Bronchial epithelial cell (primary cell): ENCODE measurements at regions not wholly inside any gene's neighbourhood (a gene's known extent, or its start where the extent isn't known, plus 50 kb on each side); places are given as distances from the start of the nearest gene placed in this dataset.

ENCODE experiments used
- DNase-seq: peaks from one replicate; pipeline ENCODE4 v3.0.0-alpha.2; 2010; ENCODE audit warnings: low read depth
- FAIRE-seq: peaks from 2 replicates; lab custom pipeline; 2011; peaks lifted over from hg19 to GRCh38; lab: Jason Lieb, UNC
- H3K27me3 ChIP-seq: 2 replicates; pipeline ENCODE4 v1.5.1; 2011; ENCODE audit warnings: low read length; ENCODE audit not compliant: control insufficient read depth, insufficient read depth
- H3K36me3 ChIP-seq: 2 replicates; pipeline ENCODE4 v1.5.1; 2011; ENCODE audit warnings: low read length; ENCODE audit not compliant: control insufficient read depth, insufficient read depth
- H3K4me3 ChIP-seq: 2 replicates; pipeline ENCODE4 v1.5.1; 2011; ENCODE audit warnings: mild to moderate bottlenecking, low read depth, low read length, control low read depth
- CTCF ChIP-seq: IDR thresholded peaks from 2 replicates; pipeline ENCODE4 v1.5.1; 2011; ENCODE audit warnings: mild to moderate bottlenecking, moderate library complexity, low read length, control low read depth, inconsistent platforms; ENCODE audit not compliant: insufficient read depth, severe bottlenecking

GRCh38 chr3:72580900-72581299 lies 267.3 kb downstream of the SHQ1 start:
- TF ChIP-seq CTCF, result no peak
- Histone ChIP-seq H3K27me3 (peaks cover 2% of the 10 kb centered on the region), H3K4me3 (no peak overlapping the region), H3K36me3 (no peaks in the 10 kb centered on the region)
- FAIRE-seq (no peak), DNase-seq (no peak)

GRCh38 chr3:72580246-72580756 lies 267.9 kb downstream of the SHQ1 start:
- Histone ChIP-seq H3K27me3 (peaks cover 2% of the 10 kb centered on the region), H3K36me3 (no peaks in the 10 kb centered on the region), H3K4me3 (no peak overlapping the region)
- no peak for FAIRE-seq
- DNase-seq, result no peak
- no peak for TF ChIP-seq CTCF

GRCh38 chr3:72579581-72580245 lies 268.5 kb downstream of the SHQ1 start:
- H3K36me3 ChIP-seq, result no peaks in the 10 kb centered on the region
- no peak overlapping the region for H3K4me3 ChIP-seq
- DNase-seq, result no peak
- TF ChIP-seq CTCF, result no peak
- FAIRE-seq, result no peak
- peaks cover 2% of the 10 kb centered on the region for H3K27me3 ChIP-seq

GRCh38 chr3:72579191-72579580 lies 269.1 kb downstream of the SHQ1 start:
- no peaks in the 10 kb centered on the region for H3K36me3 ChIP-seq
- no peak for TF ChIP-seq CTCF
- FAIRE-seq (no peak), DNase-seq (no peak)
- peaks cover 2% of the 10 kb centered on the region for H3K27me3 ChIP-seq
- no peak overlapping the region for H3K4me3 ChIP-seq

- DNase-seq (no peak), FAIRE-seq (no peak)
- Histone ChIP-seq H3K27me3 (peaks cover 2% of the 10 kb centered on the region), H3K4me3 (no peak overlapping the region), H3K36me3 (no peaks in the 10 kb centered on the region)
- no peak for TF ChIP-seq CTCF
Observed at GRCh38 chr3:72577190-72577589, 271.1 kb downstream of the SHQ1 start.

- no peak for TF ChIP-seq CTCF
- DNase-seq (no peak), FAIRE-seq (no peak)
- peaks cover 2% of the 10 kb centered on the region for H3K27me3 ChIP-seq
- H3K36me3 ChIP-seq, result no peaks in the 10 kb centered on the region
- no peak overlapping the region for H3K4me3 ChIP-seq
Observed at GRCh38 chr3:72576563-72576962, 271.7 kb downstream of the SHQ1 start.
